Transverse colon (tissue), 4 donors: ENCODE measurements at regions not wholly inside any gene's neighbourhood (a gene's known extent, or its start where the extent isn't known, plus 50 kb on each side); places are given as distances from the start of the nearest gene placed in this dataset.
"Not testable (repeated sequence)": the region's sequence is repeated elsewhere in the genome, so short reads cannot be mapped to it uniquely, and the experiment has no call there.

ENCODE experiments used
- DNase-seq: peaks from one replicate; pipeline ENCODE4 v3.0.0-alpha.2; 2019
- H3K27ac ChIP-seq, 4 donors: fragments of 200-600 bp; sonication (generic); 2 replicates each; pipeline ENCODE4 v1.5.1; 2016 to 2018; ENCODE audit warnings: inconsistent platforms in 4 of 4
- H3K27me3 ChIP-seq: fragments of 200-600 bp; sonication (generic); 2 replicates; pipeline ENCODE4 v1.5.1; 2017; ENCODE audit warnings: inconsistent platforms
- H3K36me3 ChIP-seq, 4 donors: fragments of 200-600 bp; sonication (generic); 2 replicates each; pipeline ENCODE4 v1.5.1; 2017 to 2019; ENCODE audit warnings: inconsistent platforms in 4 of 4
- H3K4me1 ChIP-seq, 4 donors: fragments of 200-600 bp; sonication (generic); 2 replicates each; pipeline ENCODE4 v1.5.1; 2017 to 2020; ENCODE audit warnings: inconsistent platforms in 4 of 4
- H3K4me3 ChIP-seq, 4 donors: fragments of 200-600 bp; sonication (generic); 1 replicate in 1 of 4; 2 replicates in 3 of 4; pipeline versions ENCODE4 v1.5.1 to v1.6.1; 2017 to 2019; ENCODE audit warnings: inconsistent platforms in 4 of 4
- H3K9me3 ChIP-seq, 2 donors: fragments of 200-600 bp; sonication (generic); 2 replicates each; pipeline ENCODE4 v1.5.1; 2017 to 2019; ENCODE audit warnings: inconsistent platforms in 2 of 2
- EP300 ChIP-seq: sonication (generic); formaldehyde crosslinking; IDR thresholded peaks from one replicate; pipeline ENCODE4 v1.6.1; 2017; ENCODE audit warnings: antibody characterized with exemption, low read depth
- POLR2A ChIP-seq: fragments of 450-650 bp; IDR thresholded peaks from one replicate; pipeline ENCODE4 v1.6.1; 2016; ENCODE audit warnings: antibody characterized with exemption, mild to moderate bottlenecking, moderate library complexity
- POLR2AphosphoS5 ChIP-seq, 3 donors: sonication (generic); formaldehyde crosslinking; IDR thresholded peaks; one replicate each; pipeline ENCODE4 v1.6.1; 2016; ENCODE audit warnings: antibody characterized with exemption in 3 of 3
- WGBS, 2 donors: methylation state at CpG; one replicate each; pipeline ENCODE4 v1.1.5; 2018; ENCODE audit warnings: low coverage in 1 of 2; 5-methylcytosine and 5-hydroxymethylcytosine counted together
- in situ Hi-C, 4 donors: fragments of 200-750 bp; cut with MboI; loops; one replicate each; pipeline versions ENCODE4 v1.15.0 to v1.15.1; 2017; ENCODE audit warnings: low sequenced_read_pairs in 3 of 4, low pct_ligation_motif_present in 1 of 4, low pct_unique_long_range_greater_than_20kb in 1 of 4
- intact Hi-C: fragments of 100-400 bp; cut with DNase I; formaldehyde crosslinking; loops from one replicate; pipeline ENCODE4 v1.15.1; 2023; ENCODE audit warnings: low total_unique reads
- TF ChIP-seq, protein P1 (sequence below), 5 experiments: fragments of 200-600 bp in 3 of 5; fragments of 450-650 bp in 2 of 5; sonication (generic) in 3 of 5; IDR thresholded peaks; 1 replicate in 2 of 5; 2 replicates in 3 of 5; pipeline ENCODE4 v1.5.1; 2016 to 2017; ENCODE audit warnings: antibody characterized with exemption in 5 of 5, inconsistent platforms in 3 of 5, mild to moderate bottlenecking in 2 of 5, moderate library complexity in 1 of 5

DNA sequence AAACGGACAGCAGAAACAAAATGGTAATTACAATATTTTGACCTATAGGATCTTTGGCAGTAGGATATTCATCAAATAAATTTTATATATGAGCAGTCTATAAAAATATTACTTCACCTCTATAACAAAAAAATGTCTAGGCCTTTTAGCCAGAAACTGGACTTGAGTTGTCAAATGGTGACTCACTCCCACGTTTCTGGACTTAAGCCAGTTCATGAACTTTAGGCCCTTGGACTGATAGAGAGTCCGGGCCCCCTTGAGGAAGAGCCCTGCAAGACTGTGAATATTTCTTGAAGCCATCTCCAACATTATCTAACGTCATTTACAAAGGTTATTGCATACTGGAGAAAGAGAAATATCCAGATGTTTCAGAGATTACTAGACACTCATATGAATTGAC lies 106.8 kb upstream of the FAM47A start:
- in situ Hi-C loops = no loop called here
- no peak for DNase-seq

DNA sequence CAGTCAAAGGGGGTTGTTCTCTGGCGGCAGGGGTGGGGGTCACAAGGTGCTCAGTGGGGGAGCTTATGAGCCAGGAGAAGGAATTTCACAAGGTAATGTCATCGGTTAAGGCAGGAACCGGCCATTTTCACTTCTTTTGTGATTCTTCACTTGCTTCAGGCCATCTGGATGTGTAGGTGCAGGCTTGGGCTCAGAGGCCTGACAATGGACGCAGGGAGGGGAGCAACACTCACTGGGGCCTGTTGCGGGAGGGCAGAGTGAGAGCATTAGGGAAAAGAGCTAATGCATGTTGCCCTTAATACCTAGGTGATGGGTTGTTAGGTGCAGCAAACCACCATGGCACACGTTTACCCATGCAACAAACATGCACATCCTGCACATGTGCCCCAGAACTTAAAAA lies 98.0 kb upstream of the FAM47A start:
- H3K27ac ChIP-seq, intact Hi-C loops, H3K4me1 ChIP-seq, H3K4me3 ChIP-seq, DNase-seq, in situ Hi-C loops, H3K27me3 ChIP-seq, H3K9me3 ChIP-seq, H3K36me3 ChIP-seq: not testable (repeated sequence)
- 76% methylated on average over 6 of the region's 6 CpGs; no CpG with 5 or more reads in 1 of the 2 donors for WGBS, 2 donors

More for the DNA sequence above, 106.8 kb upstream of the FAM47A start:
- 56 to 80% methylated on average over 1 to 4 of the region's 4 CpGs for WGBS, 2 donors
- Histone ChIP-seq H3K9me3 (no peaks in the 10 kb centered on the region), H3K36me3 (no peaks in the 10 kb centered on the region), H3K4me1 (no peaks in the 10 kb centered on the region), H3K27me3 (no peaks in the 10 kb centered on the region), H3K4me3 (no peak overlapping the region), H3K27ac (no peak overlapping the region)
- intact Hi-C loops = no loop called here
- no peak for TF ChIP-seq POLR2A
- TF ChIP-seq EP300 = no peak
- TF ChIP-seq POLR2AphosphoS5 (IDR thresholded peaks at IDR 0.05) = no peak
- TF ChIP-seq, protein P1, sequence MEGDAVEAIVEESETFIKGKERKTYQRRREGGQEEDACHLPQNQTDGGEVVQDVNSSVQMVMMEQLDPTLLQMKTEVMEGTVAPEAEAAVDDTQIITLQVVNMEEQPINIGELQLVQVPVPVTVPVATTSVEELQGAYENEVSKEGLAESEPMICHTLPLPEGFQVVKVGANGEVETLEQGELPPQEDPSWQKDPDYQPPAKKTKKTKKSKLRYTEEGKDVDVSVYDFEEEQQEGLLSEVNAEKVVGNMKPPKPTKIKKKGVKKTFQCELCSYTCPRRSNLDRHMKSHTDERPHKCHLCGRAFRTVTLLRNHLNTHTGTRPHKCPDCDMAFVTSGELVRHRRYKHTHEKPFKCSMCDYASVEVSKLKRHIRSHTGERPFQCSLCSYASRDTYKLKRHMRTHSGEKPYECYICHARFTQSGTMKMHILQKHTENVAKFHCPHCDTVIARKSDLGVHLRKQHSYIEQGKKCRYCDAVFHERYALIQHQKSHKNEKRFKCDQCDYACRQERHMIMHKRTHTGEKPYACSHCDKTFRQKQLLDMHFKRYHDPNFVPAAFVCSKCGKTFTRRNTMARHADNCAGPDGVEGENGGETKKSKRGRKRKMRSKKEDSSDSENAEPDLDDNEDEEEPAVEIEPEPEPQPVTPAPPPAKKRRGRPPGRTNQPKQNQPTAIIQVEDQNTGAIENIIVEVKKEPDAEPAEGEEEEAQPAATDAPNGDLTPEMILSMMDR (IDR thresholded peaks at IDR 0.05) = no peak

DNA sequence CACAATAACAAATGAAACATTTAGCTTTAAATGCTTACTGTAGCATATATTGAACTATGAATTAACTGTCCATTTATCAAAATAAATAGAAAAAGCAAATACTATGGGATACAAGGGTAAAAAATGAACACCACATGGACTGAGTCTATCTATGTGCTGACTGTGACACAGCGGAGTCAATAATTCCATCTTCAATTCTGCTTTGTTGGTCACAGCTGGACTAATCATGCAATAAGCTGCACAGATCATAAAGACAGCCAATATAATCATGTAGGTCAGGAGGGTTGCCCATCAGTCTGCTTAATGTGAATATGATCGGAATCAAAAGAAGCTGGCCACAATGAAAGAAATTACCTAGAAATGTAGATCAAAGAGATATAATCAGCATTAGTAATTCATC lies 95.7 kb upstream of the FAM47A start:
- 75 to 89% methylated on average over 2 of the region's 2 CpGs for WGBS, 2 donors
- in situ Hi-C loops = no loop called here
- Histone ChIP-seq H3K27ac (no peak overlapping the region), H3K4me3 (no peak overlapping the region), H3K9me3 (no peaks in the 10 kb centered on the region), H3K27me3 (no peaks in the 10 kb centered on the region), H3K4me1 (no peaks in the 10 kb centered on the region), H3K36me3 (no peaks in the 10 kb centered on the region)
- no peak for DNase-seq
- TF ChIP-seq, protein P1 (IDR thresholded peaks at IDR 0.05) = no peak
- TF ChIP-seq POLR2AphosphoS5 (IDR thresholded peaks at IDR 0.05) = no peak
- TF ChIP-seq POLR2A = no peak
- no peak for TF ChIP-seq EP300
- intact Hi-C loops = no loop called here

DNA sequence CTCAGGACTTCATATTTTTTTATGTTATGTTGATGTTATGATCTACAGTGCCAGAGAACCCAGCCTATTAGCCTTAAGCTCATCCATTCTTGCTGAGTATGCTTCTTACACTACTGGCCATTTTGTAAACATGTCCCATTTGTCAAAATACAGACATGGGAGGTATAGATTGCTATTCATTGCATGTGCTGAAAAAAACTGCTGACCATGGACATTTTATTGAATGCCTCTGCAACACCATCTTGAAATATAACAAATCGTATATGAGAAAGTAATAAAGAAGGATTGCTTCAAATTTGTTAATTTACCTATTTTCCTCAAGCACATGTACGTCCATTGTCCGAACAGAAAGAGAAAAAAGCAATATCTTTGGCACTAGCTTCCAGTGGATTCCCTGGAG lies 91.5 kb upstream of the FAM47A start:
- in situ Hi-C loops = no loop called here
- TF ChIP-seq EP300 (no peak), POLR2A (no peak), POLR2AphosphoS5 (IDR thresholded peaks at IDR 0.05) (no peak)
- TF ChIP-seq, protein P1 (IDR thresholded peaks at IDR 0.05) = no peak
- 71% methylated on average over 3 of the region's 3 CpGs; no CpG with 5 or more reads in 1 of the 2 donors for WGBS, 2 donors
- no peaks in the 10 kb centered on the region for H3K36me3 ChIP-seq
- no peak for DNase-seq
- H3K9me3 ChIP-seq = no peaks in the 10 kb centered on the region
- intact Hi-C loops = no loop called here
- no peaks in the 10 kb centered on the region for H3K27me3 ChIP-seq
- no peaks in the 10 kb centered on the region for H3K4me1 ChIP-seq
- no peak overlapping the region for H3K27ac ChIP-seq
- H3K4me3 ChIP-seq = no peak overlapping the region

DNA sequence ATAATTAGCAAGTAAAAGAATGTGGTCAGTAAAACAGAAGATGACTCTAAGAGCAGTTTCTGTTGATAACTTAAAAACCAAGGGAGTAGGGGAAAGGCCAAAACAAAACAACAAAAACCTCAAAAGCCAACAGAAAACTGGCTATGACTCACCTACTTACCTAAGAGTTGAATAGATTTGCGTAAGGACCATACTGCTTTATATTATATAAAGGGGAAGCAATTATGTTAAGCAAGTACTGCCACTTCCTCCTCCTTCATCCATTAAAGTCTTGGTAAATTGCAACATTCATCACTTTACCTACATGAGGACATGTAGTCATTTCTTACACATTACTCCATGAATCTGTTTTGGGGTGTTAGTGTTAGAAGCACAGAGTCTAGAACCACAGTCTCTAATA lies 85.9 kb upstream of the FAM47A start:
- intact Hi-C loops (no loop called here), in situ Hi-C loops (no loop called here)
- Histone ChIP-seq H3K4me1 (no peaks in the 10 kb centered on the region), H3K4me3 (no peak overlapping the region), H3K36me3 (no peaks in the 10 kb centered on the region), H3K27ac (no peak overlapping the region), H3K9me3 (no peaks in the 10 kb centered on the region), H3K27me3 (no peaks in the 10 kb centered on the region)
- no peak for TF ChIP-seq POLR2A
- TF ChIP-seq EP300 = no peak
- TF ChIP-seq, protein P1 (IDR thresholded peaks at IDR 0.05) = no peak
- no peak for TF ChIP-seq POLR2AphosphoS5 (IDR thresholded peaks at IDR 0.05)
- 53% methylated on average over 1 of the region's 1 CpG; no CpG with 5 or more reads in 1 of the 2 donors for WGBS, 2 donors
- no peak for DNase-seq
